Progenitor cell of endocrine pancreas (in vitro differentiated cells): ENCODE measurements at regions not wholly inside any gene's neighbourhood (a gene's known extent, or its start where the extent isn't known, plus 50 kb on each side); places are given as distances from the start of the nearest gene placed in this dataset.

Experiments
- DNase-seq: peaks from one replicate; pipeline ENCODE4 v3.0.0; 2021; ENCODE audit warnings: low spot score; ENCODE audit not compliant: unreplicated experiment
- H3K27ac Mint-ChIP-seq: 2 replicates; pipeline ENCODE4 v1.8.0; 2021; ENCODE audit warnings: mild to moderate bottlenecking, moderate library complexity, mixed read lengths
- H3K27me3 Mint-ChIP-seq: 2 replicates; pipeline ENCODE4 v1.8.0; 2021; ENCODE audit warnings: mixed read lengths
- H3K36me3 Mint-ChIP-seq: 2 replicates; pipeline ENCODE4 v1.8.0; 2022; ENCODE audit warnings: mixed read lengths; ENCODE audit not compliant: insufficient read depth
- H3K4me1 Mint-ChIP-seq: 2 replicates; pipeline ENCODE4 v1.8.0; 2021; ENCODE audit warnings: low read depth, mixed read lengths
- H3K4me3 Mint-ChIP-seq: 2 replicates; pipeline ENCODE4 v1.8.0; 2021; ENCODE audit warnings: low read depth, mild to moderate bottlenecking, moderate library complexity, mixed read lengths
- H3K9me3 Mint-ChIP-seq: 2 replicates; pipeline ENCODE4 v1.8.0; 2021; ENCODE audit warnings: low read depth, mixed read lengths
- CTCF ChIP-seq: fragments of 200-600 bp; sonication (generic); IDR thresholded peaks from one replicate; pipeline ENCODE4 v1.5.0; 2021; ENCODE audit warnings: antibody characterized with exemption, mild to moderate bottlenecking; ENCODE audit not compliant: unreplicated experiment

DNA sequence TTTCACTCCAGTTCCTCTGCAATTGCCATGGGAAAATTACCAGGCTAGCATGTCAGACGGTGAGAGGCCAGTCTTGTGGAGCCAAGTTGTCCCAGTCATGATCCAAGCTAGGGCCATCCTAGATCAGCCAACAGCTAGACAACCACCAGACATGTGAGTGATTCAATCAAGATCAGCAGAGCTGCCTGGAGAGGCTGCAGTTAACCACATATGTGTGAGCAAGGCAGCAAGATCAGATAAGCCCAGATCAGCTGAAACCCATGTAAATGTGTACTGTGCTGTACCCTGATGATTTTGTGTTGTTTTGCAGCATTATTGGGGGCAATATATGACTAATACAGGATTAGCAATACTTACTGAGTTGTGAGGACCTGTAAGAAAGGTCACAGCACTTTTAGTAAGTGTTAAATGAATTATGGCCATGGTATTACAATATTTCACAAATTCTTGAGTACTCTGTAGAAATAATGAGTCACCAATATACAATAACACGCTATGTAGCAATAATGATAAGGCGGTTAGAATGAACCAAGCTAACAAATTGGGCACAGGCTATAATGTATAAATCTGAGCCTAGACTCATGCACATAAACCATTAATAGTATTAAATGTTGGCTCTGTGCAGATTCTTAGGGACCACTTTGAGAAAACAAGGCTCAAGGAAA lies 91.4 kb downstream of the SUDS3 start:
- TF ChIP-seq CTCF = no peak
- H3K36me3 Mint-ChIP-seq = no peaks in the 10 kb centered on the region
- H3K4me1 Mint-ChIP-seq = no peaks in the 10 kb centered on the region
- H3K27ac Mint-ChIP-seq = no peak overlapping the region
- no peak for DNase-seq
- no peak overlapping the region for H3K4me3 Mint-ChIP-seq
- H3K9me3 Mint-ChIP-seq = no peaks in the 10 kb centered on the region
- H3K27me3 Mint-ChIP-seq = no peaks in the 10 kb centered on the region

GRCh38 chr12:118472940-118473339 lies 96.6 kb downstream of the SUDS3 start:
- H3K36me3 Mint-ChIP-seq = no peaks in the 10 kb centered on the region
- H3K27me3 Mint-ChIP-seq = no peaks in the 10 kb centered on the region
- peaks cover 4% of the 10 kb centered on the region for H3K4me1 Mint-ChIP-seq
- DNase-seq = no peak
- H3K27ac Mint-ChIP-seq = no peak overlapping the region
- no peak overlapping the region for H3K4me3 Mint-ChIP-seq
- no peak for TF ChIP-seq CTCF
- no peaks in the 10 kb centered on the region for H3K9me3 Mint-ChIP-seq

GRCh38 chr12:118480235-118480634 lies 103.9 kb downstream of the SUDS3 start:
- no peak for TF ChIP-seq CTCF
- Mint-ChIP-seq H3K27me3 (no peaks in the 10 kb centered on the region), H3K27ac (no peak overlapping the region), H3K36me3 (no peaks in the 10 kb centered on the region), H3K4me1 (peaks cover 2% of the 10 kb centered on the region), H3K9me3 (no peaks in the 10 kb centered on the region), H3K4me3 (no peak overlapping the region)
- DNase-seq = no peak

DNA sequence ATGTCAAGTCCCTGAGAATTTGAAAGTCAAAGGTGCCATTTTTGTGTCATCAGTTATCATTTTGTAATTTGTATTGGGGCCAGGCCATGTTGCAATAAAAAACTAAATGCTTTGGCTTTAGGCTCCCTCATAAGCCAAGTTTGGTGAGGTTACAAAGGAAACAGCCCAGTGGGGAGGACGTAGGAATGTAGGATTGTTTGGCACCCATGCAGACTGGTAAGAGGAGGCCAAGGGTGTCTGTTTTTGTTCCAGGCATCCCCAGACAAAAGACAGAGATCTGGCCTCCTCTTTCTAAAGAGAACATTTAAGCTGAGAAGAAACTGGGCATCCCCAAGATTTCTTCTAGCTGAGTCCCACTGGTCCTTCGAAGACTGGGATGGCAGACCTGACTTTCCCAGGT lies 111.7 kb downstream of the SUDS3 start:
- TF ChIP-seq CTCF = no peak
- Mint-ChIP-seq H3K36me3 (no peaks in the 10 kb centered on the region), H3K9me3 (peaks cover 19% of the 10 kb centered on the region), H3K27ac (no peak overlapping the region), H3K4me1 (no peaks in the 10 kb centered on the region), H3K27me3 (no peaks in the 10 kb centered on the region), H3K4me3 (no peak overlapping the region)
- DNase-seq = no peak

DNA sequence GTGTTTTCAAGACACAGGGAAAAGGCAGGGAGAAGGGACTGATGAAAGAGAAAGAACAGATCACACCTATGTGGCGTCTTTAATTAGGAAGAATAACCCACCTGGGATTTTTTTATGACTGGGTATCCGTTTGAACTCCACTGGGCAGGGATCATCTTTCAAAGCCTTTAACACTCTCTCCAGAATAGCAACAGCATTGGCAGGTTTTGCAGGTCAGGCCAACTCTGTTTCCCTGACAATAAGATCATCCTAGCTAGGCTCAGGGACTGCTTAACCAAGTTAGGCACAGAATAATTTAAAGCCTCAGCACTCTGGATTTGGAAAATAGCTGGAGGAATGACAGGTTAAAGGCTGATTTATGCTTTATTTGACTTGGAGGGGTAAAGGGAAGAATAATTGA lies 117.6 kb downstream of the SUDS3 start:
- no peak for TF ChIP-seq CTCF
- Mint-ChIP-seq H3K4me1 (peaks cover 11% of the 10 kb centered on the region), H3K4me3 (no peak overlapping the region), H3K27me3 (no peaks in the 10 kb centered on the region), H3K9me3 (peaks cover 3% of the 10 kb centered on the region), H3K36me3 (no peaks in the 10 kb centered on the region), H3K27ac (no peak overlapping the region)
- no peak for DNase-seq
